NCI-H2196 (cell line): ENCODE measurements at regions not wholly inside any gene's neighbourhood (a gene's known extent, or its start where the extent isn't known, plus 50 kb on each side); places are given as distances from the start of the nearest gene placed in this dataset.

Source experiments
- DNase-seq: peaks from one replicate; lab custom pipeline; 2025; ENCODE audit not compliant: unreplicated experiment; lab: John Stamatoyannopoulos, UW

DNA sequence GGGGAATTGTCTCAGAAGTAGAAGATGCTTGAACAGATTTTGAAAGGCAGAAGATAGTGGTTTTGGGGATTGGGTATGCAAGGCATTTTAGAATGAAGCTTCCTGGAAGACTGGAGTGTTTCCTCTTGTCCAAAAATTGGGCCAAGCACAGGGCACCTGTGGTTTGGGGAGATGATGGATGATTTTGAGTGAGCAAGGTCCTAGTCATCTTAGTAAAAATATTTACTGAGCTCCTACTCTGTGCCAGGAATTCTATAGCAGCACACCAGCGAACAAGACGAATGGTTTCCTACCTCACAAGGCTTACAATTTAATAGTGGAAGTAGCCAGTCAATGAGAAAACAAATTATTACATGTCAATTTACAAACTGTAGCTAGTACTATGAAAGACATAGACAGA, 484.4 kb upstream of the KIF2A start:
- no peak for DNase-seq

DNA sequence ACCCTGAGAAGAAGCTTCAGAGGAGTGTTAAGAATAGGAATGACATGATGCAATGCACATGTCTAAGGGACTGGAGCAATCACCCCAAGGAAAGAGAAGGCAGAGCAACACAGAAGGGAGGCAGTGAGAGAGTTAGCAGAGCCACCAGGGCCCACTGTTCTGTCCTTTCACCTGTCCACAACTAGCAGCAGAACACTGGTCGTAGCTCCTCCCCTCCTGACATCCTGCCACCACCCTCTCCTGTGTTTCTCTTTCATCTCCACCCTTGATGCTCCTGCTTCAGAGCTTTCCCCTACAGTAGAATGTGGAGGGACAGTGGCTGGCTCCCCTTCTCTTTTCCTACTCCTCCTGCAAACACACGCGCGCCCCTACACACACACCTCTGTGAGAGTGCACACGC, 483.4 kb upstream of the KIF2A start:
- DNase-seq = no peak

DNA sequence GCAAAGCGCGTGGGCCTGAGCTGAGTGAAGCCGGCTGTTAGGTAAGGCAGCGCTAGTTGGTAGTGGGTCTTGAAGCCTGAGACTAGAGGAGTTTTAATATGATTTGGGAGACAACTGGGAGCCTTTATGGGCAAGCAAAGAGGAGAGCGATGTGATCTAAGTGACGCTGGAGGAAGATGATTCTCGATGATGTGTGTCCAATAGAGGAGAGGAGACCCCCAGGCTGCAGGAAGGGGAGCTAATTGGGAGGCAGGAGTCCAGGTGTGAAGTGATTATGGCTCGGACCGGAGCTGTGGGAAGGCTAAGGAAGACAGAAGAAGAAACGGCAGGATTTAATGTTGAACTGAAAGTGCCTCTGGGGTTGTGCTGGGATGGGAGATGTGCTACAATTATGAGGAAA, 482.9 kb upstream of the KIF2A start:
- DNase-seq = no peak

DNA sequence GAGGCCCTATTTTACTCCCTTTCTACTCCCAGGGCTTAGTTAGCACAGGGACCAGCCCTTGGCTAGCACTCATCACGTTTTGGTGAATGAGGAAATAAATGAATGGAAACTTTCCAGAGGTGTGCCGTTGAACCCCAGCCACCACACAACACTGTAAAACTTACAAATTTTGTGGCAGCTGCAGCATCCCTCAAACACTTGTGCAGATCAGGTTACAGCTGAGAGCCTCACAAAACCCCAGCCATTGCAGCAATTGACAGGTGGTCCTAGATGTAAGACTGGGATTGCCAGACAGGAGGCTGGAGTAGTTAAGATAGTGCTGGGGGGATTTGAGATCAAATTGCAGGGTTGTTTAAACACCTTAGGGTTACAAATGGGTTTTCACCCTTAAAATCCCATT, 482.2 kb upstream of the KIF2A start:
- DNase-seq = no peak

DNA sequence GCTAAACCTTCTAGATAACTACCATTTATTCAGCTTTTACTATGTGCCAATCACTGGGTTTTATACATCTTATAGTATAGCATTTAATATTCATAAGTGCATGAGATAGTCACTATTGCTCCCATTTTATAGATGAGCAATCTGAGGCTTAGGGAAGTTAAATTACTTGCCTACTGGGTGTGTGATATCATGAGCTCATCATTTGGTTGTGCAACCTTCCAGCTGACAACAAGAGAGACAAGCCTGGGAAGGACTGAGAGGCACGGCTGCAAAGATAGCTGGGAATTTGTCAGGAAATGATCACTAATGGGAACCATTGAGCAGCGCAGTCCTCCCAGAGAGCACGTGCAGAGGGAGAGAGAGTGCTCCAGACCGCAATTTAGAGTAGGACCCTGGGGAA, 481.6 kb upstream of the KIF2A start:
- DNase-seq = no peak

DNA sequence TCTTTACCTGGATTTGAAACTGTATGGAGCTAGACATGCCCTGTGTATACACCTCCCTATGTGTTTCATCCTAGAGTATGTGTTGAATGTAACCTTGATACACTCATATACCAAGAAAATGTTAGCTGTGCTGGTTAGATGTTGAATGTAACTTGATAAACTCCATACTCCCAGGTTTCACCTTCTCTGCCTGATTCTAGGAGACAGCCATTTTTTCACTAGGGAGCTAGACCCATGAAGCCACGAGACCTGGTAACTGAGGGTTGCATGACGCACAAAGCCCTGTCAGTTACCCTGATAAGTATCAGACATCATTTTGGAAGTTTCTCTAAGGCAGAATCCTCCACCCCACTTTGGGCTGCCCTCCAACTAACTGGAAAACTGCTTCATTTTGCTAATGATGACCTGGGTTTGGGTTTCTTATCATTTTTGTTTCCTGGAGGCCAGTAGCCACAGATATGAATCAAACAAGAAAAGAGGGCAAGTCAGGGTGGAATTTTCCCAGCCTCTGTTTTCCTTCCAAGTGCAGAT, 478.5 kb upstream of the KIF2A start:
- no peak for DNase-seq

DNA sequence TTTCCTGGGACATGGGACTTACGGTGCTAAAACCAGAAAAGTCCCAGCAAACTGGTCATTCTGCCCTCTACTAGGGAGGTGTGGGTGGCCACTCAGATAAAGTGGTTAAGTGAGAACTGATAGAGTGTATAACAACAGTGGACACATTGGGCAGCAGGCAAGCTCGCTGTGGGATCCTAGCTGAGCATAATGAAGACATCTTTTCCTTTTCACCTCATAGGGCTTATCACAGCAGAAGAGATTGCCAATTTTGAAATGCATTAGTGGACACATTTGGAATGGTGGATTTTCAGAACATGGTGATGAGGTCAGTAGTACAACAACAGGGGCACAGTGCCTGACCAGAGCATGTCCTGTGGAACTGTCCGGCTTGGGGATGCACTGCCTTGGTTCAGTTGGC, 477.1 kb upstream of the KIF2A start:
- DNase-seq = no peak

DNA sequence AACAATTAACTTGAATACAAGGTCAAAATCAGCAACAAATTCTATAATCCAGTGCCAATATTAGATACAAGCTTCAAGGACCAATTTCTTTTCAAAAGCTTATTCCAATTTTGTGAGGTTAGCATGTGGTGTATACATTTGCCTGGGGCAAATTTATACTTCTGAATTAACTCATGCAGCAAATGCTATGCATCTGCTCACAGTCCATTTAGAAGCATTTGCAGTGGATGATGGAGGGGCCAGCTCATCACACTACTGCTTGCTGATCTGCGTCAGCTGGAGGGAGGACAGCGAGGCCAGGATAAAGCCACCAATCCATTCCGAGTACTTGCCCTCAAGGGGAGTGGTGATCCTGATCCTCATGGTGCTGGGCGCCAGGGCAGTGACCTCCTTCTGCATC, 474.3 kb upstream of the KIF2A start:
- no peak for DNase-seq

DNA sequence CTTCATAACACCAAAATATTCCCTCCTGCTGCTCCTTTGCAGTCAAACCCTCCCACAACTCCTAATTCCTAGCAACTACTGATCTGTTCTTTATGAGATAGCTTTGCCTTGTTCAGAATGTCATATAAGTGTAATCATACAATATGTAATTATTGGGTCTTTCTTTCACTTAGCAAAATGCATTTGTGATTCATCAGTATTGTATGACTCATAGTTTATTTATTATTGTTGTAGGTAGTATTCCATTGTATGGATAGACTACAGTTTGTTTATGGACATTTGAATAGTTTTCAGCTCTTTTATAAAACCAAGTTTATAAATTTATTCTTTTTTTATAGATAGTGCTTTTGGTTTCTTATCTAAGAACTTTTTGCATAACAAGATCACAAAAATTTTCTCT, 468.2 kb upstream of the KIF2A start:
- DNase-seq = no peak

DNA sequence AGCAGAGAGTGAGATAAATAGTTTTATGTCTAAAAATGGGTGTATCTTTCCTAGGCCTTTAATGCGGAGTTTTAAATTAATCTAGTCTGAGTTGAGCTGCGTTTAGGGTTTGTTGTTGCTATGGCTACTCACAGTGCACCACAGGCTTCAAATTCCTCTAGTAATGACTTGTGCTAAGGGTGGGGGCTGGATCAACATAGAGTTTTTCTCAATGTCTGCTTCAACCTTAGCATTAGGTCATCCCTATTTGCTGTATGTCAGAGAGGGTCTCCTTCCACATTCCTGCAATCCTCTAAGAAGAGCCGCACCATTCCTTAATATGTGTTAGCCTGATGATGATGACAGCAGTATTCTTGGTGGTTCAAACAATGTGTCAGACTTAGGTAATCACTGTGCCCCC, 465.6 kb upstream of the KIF2A start:
- no peak for DNase-seq

DNA sequence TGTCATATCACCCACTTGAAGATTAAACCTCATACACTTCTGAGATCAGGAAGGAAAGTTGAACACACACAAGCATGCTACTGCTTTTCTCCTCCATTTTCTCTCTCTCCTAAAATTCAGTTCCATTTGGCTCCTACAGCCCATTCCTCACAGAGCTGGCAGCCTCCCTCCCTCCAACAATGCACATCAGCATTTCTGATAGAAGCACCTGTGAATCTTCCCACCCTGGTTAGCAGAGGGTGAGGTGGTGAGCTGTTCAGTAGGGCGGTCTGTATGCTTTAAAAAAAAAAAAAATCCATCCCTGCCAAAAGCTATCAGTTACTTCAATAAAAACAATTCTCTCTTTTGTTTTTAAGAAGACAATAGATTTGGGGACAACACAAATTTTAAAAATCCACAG, 463.2 kb upstream of the KIF2A start:
- DNase-seq = no peak

DNA sequence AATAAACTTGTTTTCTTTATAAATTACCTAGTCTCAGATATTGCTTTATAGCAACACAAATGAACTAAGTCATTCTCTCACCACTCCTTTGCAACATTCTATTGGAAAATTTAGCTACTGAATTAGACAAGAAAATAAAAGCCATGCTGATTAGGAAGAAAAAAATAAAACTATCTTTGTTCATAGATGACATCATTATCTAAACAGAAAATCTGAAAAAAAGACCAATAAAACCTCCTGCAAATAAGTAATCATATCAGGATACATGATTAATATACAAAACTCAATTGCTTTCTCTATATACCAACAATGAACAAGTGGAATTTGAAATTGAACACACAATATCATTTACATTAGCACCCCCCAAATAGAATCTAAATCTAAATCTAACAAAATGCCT, 455.3 kb upstream of the KIF2A start:
- no peak for DNase-seq

DNA sequence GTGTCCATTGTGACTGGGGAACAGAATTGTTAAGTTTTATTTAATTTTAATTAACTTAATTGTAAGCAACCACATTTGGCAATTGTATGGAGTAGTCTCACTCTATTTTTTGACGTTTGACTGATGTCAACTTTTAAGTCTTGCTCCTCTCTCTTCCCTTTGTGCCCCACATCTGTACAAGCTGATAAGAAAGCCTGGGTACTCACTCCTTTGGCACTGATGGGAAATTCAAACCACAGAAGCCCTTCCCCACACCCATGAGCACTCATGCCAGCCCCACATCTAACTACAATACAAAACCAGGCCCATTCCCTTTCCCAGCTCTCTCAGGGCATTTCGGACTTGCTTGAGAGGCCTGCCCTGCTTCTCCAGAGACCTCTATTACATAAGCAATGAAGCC, 451.5 kb upstream of the KIF2A start:
- DNase-seq = no peak

DNA sequence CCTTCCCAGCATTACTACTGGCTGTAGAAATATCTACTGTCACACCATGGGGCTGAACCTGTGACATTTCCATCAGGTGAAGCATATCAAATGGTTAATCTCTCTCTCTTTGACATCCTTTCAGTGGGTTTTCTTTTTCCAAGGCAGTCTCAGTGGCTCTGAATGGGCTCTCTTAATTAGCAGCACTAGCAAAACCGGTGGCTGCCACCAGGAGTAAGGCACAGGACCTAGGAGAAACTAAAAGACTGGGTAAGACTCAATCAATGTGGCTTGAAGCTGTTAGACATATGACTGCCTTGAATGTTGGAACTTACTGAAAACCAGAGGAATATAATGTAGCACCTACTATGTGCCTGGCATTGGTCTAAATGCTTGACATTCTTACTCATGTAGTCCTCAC, 445.0 kb upstream of the KIF2A start:
- DNase-seq = no peak

DNA sequence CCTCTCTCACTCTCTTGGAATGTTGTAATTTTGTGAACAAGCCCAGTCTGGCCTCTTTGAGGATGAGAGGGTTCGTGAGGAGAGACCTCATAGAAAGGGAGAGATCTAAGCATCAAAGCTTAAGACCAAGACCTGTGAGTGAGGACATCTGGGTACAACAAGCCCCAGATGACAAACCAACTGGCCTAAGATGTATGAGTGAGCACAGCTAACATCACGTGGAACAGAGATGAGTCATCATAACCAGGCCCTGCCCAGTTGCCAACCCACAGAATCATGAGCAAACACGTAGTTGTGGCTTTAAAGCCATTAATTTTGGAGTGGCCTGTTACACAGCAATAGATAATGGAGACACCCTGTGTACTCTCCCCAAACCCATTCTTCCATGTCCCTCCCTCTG, 439.1 kb upstream of the KIF2A start:
- no peak for DNase-seq

DNA sequence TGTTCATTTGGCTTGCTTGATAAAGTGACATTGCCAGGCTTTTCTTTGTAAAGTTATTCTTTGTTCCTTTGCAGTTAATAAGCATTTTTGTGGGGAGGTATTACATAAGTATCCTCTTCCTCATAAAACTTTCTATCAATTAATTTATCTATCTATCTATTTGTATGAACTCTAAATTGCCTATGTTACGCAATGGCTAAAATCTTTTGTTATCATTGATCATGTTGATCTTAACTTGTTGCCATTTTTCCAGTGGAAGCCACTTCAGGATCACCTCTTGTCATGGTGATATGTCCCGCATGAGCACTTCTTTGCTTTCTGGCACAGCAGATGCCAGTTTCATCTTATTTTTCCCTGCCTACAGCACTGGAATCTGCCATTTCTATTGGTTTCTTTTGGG, 436.7 kb upstream of the KIF2A start:
- no peak for DNase-seq

DNA sequence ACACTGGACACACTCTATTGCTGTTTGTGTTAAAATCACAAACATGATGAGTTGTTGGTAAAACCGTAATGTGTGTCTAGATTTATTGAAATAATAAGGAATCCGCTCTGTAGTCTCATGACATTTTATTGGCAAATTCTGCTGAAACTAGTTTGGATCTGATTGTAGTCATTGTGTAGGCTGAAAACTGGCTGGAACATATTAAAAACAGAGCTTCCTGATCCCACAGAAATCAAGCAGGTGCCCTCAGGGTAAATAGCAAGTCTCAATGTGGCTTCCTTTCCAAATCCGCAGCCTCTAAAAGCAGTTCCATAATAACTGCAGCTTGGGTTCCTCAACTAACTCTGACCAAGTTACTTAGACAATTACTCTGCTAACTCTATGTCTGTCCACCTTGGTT, 427.5 kb upstream of the KIF2A start:
- DNase-seq = no peak

DNA sequence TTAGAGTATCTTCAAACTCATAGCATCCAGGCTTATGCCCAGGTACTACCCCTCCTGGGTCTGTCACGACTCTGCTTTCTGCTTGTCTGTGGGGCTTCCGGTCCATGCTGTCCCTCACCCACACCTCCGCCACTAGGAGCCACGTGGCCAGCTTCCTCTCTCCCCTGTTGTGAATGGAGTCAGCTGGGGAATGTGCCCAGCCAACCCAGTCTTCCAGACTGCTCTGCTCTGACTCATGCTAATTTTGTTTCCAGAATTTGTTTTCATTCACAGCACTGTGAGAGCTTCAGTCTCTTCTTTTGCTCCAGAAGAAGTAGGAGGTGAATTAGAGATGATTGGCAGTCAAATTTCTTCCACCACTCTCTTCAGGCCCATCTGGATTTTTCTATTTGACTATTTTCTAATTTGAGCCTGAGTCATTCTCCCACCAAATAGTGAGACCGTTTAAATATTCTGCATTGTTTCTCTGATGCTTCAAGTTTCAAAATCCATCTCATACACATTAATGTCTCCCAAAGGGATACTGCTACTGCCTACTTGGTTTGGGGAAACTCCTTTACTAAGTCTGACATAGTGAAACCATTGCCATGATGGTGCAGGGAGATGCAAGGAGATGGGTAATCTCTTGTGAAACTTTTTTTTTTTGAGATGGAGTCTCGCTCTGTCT, 424.1 kb upstream of the KIF2A start:
- no peak for DNase-seq

DNA sequence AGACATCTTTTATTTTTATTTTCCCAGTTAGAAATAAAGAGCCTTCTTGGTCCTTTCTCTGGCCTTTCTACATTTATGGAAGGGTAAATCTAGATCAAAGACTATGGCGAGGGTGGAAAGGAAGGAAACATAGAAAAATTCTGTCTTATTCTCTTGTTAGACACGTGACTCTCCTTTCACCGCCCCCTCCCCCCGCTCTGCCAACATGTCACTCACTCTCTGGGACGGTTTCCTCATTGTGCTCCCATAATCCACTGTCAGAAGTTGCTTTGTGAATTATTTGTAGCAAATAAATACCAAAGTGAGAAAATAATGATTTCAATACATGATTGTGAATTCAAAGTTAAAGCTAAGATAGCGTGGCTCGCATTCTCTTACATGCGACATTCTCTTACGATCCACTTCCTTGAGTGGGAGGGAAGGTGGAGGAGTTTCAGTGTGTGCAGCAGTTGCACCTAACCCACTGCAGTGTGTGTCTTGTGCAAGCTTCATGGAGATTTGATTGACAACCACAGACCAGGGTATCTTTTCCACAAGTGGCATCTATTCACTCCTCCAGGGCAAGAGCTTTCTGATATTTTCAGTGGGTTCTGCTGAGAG, 423.0 kb upstream of the KIF2A start:
- no peak for DNase-seq

DNA sequence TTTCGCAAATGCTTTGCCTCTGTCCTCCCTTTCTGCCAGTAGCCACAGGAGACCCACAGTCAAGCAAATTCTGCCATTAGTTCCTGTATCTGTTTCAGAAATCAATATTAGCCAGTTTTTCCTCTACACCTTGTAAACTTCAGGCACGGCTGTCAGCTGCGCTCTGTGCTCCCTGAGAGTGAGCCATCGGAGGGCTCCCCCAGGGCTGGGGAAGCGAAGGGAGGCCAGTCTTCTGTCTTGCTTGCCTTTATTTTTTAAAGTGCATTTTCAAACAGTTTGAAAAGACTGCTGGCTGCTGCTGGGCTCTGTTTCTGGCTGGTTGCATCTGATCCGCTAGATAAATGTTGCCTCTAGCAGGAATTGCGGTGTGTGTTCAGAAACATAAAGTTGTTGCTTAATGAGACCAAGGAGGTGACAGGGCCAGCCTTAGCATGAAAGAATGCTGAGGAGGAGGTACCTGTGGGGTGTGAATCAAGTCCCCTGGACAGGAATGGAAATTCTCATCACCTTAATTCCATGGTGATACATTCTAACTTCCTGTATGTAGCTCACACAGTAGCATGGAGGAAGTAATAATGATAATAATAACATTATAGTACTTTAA, 421.7 kb upstream of the KIF2A start:
- DNase-seq = no peak

DNA sequence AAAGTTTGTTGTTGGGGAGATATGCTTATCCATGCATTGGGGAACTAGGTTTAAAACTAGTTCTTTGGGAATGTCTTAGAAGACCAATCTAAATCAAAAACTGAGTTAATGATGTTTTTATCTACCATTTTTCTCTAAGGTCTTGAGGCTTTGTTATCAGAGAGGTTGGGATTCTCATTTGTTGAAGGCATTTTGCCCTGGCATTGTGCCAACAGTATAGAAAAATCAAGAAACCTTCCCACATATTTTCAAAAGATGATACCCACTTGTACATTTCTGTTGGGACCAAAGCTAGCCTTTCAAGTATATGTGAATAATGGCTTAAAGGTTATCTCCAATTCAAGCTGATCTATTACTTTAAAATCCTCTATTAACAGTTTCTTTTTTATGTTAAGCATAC, 419.8 kb upstream of the KIF2A start:
- DNase-seq = no peak

DNA sequence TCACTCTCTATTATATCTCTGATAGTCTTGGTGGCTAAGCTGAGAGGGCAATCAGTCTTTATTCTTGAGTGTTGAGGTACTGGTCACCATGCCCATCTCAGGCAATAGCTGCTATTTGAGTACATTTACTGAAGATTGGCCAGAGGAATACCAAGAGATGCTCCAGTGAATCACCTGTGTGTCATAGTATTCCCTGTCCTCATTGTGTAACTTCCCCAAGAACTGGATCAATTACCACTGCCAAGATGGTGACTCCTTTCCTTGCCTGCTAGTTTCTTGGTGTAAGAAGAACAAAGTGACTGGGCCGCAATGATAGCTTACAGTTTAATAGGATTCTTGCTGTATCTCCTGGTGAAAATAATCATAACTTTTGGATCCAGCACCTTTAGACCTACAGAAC, 418.7 kb upstream of the KIF2A start:
- no peak for DNase-seq

DNA sequence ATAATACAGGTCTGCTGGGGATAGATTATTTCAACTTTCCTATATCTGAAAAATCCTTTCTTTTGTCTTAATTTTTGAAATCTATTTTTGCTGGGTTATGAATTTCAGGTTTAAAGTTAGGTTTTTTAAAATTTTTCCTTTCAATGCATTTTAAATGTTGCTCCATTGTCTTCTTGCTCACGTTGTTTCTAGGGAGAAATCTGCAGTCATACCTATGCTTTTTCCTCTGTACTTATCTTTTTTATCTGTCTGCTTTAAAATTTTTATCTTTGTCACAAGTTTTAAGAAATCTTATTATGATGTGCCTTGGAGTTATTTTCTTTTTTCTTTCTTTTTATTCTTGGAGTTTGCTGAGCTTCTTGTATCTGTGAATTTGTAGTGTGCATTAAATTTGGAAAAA, 412.0 kb upstream of the KIF2A start:
- DNase-seq = no peak
